NCI-H2107 (cell line): ENCODE measurements at regions not wholly inside any gene's neighbourhood (a gene's known extent, or its start where the extent isn't known, plus 50 kb on each side); places are given as distances from the start of the nearest gene placed in this dataset.

Source experiments
- DNase-seq: peaks from one replicate; lab custom pipeline; 2025; lab: John Stamatoyannopoulos, UW

DNA sequence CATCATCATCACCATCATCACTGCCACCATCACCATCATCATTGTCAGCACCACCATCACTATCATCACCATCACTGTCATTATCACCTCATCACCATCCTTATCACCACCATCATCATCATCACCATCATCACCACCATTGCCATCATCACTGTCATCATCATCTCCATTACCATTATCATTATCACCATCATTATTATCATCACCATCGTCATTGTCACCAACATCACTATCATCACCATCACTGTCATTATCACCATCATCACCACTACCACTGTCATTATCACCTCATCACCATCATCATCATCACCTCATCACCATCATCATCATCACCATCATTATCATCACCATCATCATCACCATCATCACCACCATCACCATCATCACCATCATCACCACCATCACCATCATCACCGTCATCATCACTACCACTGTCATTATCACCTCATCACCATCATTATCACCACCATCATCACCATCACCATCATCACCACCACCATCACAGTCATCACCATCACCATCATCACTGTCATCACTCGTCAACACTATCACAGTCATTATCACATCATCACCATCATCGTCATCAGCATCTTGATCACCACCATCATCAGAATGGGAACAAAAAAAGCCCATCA lies 191.1 kb downstream of the TTLL2 start:
- DNase-seq: no peak

- DNase-seq: no peak
Measured at GRCh38 chr6:167517254-167517916, 192.5 kb downstream of the TTLL2 start.

DNA sequence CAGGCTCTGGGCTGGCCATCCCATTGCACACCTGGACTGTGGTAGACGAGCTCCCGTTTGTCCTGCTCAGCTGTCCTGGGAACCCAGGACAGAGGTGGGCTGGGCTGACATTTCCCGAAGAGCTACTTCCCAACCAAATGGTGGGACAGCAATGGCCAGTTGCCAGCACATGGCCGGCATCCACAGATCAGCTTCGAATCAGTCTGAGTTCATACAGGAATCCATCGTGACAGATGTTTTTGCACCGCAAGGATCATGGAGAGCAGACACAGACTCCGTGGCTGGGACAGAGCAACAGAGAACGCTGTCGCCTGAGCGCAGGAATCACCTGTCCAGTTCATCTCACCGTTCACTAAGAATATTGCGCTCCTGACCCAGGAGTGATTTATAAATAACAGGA lies 198.5 kb downstream of the TTLL2 start:
- no peak for DNase-seq

GRCh38 chr6:167524261-167525111 lies 199.6 kb downstream of the TTLL2 start:
- DNase-seq: no peak

DNA sequence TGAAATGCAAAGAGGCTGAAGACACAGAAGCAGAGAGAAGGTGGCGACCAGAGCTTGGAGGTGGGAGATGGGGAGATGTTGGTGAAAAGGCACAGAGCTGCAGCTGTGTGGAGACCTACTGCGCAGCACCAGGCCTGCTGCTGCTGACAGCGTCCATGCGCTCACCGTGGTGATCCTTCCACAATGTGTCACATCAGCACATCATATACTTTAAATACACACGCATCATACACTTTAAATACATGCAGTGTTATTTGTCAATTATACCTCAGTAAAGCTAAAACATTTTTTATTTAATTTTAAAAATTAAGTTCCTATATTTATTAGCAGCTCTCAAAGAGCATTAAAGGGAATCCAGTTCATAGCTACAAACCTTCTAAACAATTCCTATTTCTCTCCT lies 200.9 kb downstream of the TTLL2 start:
- DNase-seq: no peak

- no peak for DNase-seq
Measured at GRCh38 chr6:167526465-167527368, 201.8 kb downstream of the TTLL2 start.

DNA sequence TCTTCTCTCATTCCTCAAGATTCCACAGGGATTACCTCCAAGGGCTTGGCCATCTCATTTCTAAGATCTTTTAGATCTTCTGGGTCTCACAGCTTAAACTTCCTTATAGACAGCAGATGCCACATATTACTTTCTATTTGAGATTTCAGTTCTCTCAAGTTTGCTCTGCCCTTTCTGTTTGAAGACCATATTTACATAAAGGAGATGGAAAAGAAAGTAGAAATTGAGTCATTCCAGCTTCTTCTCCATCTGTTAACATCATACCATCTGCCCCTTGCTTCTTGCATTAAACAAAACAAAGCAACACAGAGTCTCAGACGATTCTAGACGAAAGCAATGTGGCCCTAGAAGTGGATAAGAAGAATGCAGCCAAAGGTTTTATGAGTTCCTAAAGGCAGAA lies 203.4 kb downstream of the TTLL2 start:
- DNase-seq: no peak

DNA sequence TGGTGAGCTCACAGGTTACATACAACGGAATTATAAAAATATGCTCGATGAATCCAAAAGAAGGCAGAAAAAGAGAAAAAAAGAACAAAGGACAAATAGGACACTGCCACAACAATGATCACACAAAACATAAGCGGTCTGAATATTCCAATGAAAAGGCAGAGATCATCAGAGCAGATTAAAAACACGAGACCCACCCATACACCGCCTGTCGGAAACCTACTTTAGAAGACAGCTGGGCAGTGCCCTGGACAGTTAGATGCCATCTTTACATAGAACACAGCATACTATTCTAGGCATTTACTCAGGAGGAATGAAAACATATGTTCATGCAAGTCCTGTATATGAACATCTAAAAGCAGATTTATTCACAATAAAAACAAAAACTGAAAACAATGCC lies 204.1 kb downstream of the TTLL2 start:
- DNase-seq: no peak

DNA sequence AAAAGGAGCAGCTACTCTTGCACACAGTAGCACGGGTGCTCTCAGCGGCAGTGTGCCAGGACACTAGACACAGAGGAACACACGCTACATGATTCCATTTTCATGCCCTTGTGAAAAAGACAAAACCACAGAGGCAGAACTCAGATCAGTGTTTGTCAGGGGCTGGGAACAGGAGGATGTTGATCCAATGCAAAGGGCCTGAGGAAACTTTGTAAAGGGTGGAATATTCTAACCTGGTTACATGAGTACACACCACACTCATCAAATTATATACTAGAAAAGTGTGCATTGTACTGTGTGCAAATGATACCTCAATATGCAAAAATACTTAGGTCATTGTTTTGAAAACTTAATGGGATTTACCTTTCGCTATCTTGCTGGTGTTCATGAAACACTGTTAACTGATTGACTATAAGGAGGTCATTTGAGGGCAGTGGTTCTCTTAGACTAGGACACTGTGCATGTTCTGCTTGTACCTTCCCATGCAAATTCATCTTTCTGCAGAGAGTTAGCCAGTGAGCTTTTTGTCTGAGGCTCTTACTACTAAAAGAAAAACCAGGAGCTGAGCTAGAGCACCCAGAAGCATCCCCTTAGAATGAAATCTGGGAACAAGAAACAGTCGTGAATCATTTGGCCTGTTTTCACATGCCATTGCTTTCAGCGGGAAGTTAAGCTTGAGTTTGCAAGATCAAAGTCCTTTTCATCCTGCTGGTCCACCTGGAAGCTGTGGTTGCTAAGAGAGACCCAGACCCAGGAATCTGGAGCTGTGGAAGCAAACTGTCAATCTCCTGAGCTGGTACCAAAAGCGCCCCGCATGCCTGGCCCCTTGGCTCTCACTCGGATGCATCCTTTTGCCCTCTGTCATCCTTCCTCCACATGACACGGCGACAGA lies 204.8 kb downstream of the TTLL2 start:
- no peak for DNase-seq

GRCh38 chr6:167530951-167531350 lies 206.1 kb downstream of the TTLL2 start:
- no peak for DNase-seq

DNA sequence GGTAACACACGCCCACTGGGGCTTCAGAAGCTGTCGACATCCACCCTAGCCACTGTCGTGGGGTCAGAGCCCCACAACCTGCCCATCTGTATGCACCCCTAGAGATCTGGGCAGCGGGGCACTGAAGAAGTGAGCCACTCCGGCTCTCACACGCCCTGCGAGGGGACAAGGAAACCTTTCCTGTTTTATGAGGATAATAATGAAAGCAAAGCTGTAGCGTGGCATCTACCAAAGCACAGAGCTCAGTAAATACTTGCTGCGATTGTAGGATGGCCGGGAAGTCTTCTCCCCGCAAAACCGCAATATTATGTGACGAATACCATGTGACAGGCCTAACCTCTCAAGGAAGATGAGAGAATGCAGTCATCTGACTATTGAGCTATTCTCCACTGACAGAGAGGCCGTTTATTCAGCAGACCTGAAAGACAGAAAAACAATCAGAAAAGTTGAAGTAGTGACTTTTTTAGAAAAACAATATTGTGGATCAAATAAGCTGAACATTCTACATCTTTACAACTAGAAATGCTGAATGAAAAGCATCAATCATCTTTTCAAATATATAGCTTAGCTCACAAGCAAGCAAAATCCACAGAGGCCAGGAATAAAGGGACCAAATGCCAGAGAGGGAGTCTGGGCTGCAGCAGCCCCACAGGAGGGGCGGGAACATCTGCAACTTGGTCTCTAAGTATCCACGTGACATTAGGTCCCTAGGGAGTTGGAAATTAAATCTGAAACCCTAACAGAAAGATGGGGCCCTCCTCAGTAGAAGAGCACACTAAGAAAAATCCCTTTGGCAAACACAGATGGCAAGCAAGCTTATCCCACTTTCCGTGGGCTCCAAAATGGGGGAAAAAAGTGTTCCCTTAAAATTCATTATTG lies 207.8 kb downstream of the TTLL2 start:
- peak; percentile 78 for DNase-seq

DNA sequence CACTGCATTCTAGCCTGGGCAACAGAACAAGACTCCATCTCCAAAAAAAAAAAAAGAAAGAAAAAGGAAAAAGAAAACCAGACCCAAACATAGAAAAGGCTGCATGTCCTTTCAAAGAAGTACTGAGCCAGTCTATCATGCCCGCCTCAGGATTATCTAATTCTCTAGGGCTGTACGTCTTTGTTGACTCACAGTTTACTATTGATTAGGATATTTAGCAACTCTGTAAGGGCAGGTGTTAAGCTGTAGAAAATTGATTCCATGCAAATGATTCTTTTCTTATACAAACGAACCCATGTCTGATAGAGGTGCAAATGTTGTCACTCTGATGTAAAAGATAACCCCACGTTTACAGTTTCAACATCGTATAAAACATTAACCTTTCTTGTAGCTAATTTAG lies 209.0 kb downstream of the TTLL2 start:
- DNase-seq: no peak

DNA sequence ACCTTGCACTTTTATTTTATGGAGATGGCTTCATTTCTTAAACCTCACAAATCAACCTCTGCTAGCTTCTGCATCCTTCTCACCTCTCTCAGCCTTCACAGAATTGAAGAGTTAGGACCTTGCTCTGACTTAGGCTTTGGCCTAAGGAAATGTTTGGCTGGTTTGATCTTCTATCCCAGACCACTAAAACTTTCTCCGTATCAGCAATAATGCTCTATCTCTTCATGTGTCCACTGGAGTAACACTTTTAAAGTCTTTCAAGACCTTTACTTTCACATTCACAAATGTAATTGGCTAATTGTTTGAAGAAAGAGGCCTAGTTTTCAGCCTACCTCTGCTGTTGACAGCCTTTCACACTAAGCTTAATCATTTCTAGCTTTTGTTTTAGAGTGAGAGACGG lies 212.9 kb downstream of the TTLL2 start:
- no peak for DNase-seq

GRCh38 chr6:167538746-167539145 lies 213.9 kb downstream of the TTLL2 start:
- DNase-seq: no peak

- DNase-seq: no peak
Measured at GRCh38 chr6:167540796-167541195, 215.9 kb downstream of the TTLL2 start.

DNA sequence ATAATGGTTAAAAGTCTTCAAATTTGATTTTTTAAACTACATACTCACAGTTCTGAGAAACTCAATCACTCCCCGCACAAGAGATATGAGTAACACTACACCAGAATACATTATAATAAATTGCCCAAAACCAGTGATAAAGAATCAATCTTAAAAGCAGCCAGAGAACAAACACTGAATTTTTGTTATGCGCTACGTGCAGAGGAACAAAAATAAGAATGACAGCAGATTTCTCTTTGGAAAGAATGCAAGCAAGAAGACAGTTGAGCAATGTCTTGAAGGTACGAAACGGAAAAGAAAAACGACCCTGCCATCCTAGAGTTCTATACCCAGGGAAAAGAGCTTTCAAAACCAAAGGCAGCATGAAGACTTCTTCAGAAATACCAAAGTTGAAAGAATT lies 216.7 kb downstream of the TTLL2 start:
- DNase-seq: no peak

- DNase-seq: no peak
Measured at GRCh38 chr6:167543602-167544497, 219.0 kb downstream of the TTLL2 start.

- no peak for DNase-seq
Measured at GRCh38 chr6:167546611-167547327, 221.9 kb downstream of the TTLL2 start.
